Ishikawa (cell line): ENCODE measurements at regions not wholly inside any gene's neighbourhood (a gene's known extent, or its start where the extent isn't known, plus 50 kb on each side); places are given as distances from the start of the nearest gene placed in this dataset.
A peak's percentile ranks its signal among the peaks of the same experiment; 100 is the strongest.

Experiments used
- CEBPB ChIP-seq: IDR thresholded peaks from 2 replicates; pipeline ENCODE4 v1.6.1; 2012
- CREB1 ChIP-seq: IDR thresholded peaks from 2 replicates; pipeline ENCODE4 v1.6.1; 2012; ENCODE audit warnings: low read depth
- EGR1 ChIP-seq: IDR thresholded peaks from 2 replicates; pipeline ENCODE4 v1.6.1; 2012
- EP300 ChIP-seq: IDR thresholded peaks from 2 replicates; pipeline ENCODE4 v1.6.1; 2012; ENCODE audit warnings: borderline replicate concordance
- FOXM1 ChIP-seq: IDR thresholded peaks from 2 replicates; pipeline ENCODE4 v1.6.1; 2012; ENCODE audit warnings: low read depth, borderline replicate concordance
- NFIC ChIP-seq: IDR thresholded peaks from 2 replicates; pipeline ENCODE4 v1.6.1; 2012
- RAD21 ChIP-seq: IDR thresholded peaks from 2 replicates; pipeline ENCODE4 v1.6.1; 2012; ENCODE audit warnings: low read depth
- TAF1 ChIP-seq: IDR thresholded peaks from 2 replicates; pipeline ENCODE4 v1.6.1; 2012; ENCODE audit warnings: low read depth, mild to moderate bottlenecking
- TCF12 ChIP-seq: IDR thresholded peaks from 2 replicates; pipeline ENCODE4 v1.6.1; 2012; ENCODE audit warnings: low read depth
- TEAD4 ChIP-seq: IDR thresholded peaks from 2 replicates; pipeline ENCODE4 v1.6.1; 2012
- YY1 ChIP-seq: IDR thresholded peaks from 2 replicates; pipeline ENCODE4 v1.6.1; 2012; ENCODE audit warnings: low read depth
- ZBTB7A ChIP-seq: IDR thresholded peaks from 2 replicates; pipeline ENCODE4 v1.6.1; 2012; ENCODE audit warnings: low read depth
- TF ChIP-seq, protein P1 (sequence below): IDR thresholded peaks from 2 replicates; pipeline ENCODE4 v1.6.1; 2012
- TF ChIP-seq, protein P2 (sequence below): IDR thresholded peaks from 2 replicates; pipeline ENCODE4 v1.6.1; 2012; ENCODE audit warnings: low read depth, mild to moderate bottlenecking
- TF ChIP-seq, protein P3 (sequence below): IDR thresholded peaks from 2 replicates; pipeline ENCODE4 v1.6.1; 2012

DNA sequence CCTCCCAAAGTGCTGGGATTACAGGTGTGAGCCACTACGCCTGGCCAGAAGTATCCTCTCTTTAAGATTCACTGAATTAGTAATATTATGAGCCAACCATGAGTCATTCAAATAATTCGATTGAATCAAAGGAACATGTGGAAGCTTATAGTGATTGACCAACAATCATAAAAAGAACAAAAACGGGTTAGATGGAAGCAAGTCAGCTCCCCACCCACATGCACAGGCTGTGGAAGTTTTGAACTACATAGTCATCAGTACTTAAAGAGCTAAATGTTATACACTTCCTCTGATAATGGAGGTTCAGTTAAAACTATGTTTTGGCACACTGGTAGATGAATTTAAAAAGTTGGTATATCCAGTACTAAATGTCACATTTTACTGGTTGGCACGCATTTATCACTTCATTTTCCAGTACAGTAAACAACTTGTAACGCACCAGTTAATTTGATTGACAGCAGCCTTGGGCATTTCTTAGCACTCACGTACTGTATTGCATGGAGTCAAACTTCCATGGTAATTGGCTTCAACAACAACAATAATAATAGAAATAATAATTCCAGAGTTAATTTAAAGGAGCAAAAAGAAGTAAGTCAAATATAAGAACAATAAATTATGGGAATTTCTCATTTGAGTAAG, 1107.3 kb upstream of the MAP3K7 start:
- TF ChIP-seq CEBPB (no peak), CREB1 (no peak), EGR1 (no peak), RAD21 (no peak), TEAD4 (no peak), FOXM1 (peak; percentile 36; the same call in 1 of the 2 replicates)
- TF ChIP-seq, protein P1, sequence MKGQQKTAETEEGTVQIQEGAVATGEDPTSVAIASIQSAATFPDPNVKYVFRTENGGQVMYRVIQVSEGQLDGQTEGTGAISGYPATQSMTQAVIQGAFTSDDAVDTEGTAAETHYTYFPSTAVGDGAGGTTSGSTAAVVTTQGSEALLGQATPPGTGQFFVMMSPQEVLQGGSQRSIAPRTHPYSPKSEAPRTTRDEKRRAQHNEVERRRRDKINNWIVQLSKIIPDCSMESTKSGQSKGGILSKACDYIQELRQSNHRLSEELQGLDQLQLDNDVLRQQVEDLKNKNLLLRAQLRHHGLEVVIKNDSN, result no peak
- TF ChIP-seq, protein P2, sequence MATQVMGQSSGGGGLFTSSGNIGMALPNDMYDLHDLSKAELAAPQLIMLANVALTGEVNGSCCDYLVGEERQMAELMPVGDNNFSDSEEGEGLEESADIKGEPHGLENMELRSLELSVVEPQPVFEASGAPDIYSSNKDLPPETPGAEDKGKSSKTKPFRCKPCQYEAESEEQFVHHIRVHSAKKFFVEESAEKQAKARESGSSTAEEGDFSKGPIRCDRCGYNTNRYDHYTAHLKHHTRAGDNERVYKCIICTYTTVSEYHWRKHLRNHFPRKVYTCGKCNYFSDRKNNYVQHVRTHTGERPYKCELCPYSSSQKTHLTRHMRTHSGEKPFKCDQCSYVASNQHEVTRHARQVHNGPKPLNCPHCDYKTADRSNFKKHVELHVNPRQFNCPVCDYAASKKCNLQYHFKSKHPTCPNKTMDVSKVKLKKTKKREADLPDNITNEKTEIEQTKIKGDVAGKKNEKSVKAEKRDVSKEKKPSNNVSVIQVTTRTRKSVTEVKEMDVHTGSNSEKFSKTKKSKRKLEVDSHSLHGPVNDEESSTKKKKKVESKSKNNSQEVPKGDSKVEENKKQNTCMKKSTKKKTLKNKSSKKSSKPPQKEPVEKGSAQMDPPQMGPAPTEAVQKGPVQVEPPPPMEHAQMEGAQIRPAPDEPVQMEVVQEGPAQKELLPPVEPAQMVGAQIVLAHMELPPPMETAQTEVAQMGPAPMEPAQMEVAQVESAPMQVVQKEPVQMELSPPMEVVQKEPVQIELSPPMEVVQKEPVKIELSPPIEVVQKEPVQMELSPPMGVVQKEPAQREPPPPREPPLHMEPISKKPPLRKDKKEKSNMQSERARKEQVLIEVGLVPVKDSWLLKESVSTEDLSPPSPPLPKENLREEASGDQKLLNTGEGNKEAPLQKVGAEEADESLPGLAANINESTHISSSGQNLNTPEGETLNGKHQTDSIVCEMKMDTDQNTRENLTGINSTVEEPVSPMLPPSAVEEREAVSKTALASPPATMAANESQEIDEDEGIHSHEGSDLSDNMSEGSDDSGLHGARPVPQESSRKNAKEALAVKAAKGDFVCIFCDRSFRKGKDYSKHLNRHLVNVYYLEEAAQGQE, result no peak

DNA sequence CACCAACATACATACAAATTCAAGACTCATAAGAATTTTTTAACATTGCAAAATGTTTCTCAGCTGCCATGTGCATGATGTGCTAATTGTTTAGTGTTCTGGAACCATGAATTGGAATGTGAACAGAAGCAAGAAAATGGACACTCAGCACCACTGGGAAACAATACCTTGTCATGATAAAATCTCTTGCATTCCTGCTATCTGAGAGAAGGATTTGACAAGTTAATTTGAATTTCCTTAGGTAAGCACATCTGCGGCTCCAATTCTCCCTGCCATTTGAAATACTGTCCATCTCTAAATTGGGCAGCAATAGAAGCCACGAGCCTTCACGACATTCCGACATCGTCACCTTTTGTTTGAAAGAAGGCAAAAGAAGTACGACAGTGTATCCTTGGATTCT, 1104.6 kb upstream of the MAP3K7 start:
- peak; percentile 5; the same call in 1 of the 2 replicates for TF ChIP-seq EP300
- TF ChIP-seq TEAD4, result peak; percentile 66
- no peak for TF ChIP-seq YY1
- no peak for TF ChIP-seq TCF12
- TF ChIP-seq, protein P2, result no peak
- peak; percentile 60 for TF ChIP-seq CEBPB

DNA sequence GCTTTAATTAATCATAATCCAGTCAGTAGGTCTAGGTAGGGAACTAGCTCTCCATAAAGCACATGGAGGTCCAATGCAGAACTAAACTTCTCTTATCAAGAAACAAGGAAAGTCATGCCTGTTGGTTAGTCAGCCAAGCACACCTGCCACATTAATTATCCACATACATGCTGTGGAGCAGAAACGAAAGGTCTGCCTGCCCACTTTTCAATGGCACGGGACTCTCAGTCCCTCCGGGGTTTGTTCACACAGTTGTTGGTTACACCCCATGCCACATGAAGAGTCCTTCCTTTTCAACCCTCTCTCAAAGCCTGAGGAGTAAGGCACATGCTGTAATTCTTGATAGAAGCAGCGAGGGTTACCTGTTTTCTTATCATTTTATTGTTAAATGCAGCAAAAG, 1096.4 kb upstream of the MAP3K7 start:
- TF ChIP-seq NFIC, result no peak

DNA sequence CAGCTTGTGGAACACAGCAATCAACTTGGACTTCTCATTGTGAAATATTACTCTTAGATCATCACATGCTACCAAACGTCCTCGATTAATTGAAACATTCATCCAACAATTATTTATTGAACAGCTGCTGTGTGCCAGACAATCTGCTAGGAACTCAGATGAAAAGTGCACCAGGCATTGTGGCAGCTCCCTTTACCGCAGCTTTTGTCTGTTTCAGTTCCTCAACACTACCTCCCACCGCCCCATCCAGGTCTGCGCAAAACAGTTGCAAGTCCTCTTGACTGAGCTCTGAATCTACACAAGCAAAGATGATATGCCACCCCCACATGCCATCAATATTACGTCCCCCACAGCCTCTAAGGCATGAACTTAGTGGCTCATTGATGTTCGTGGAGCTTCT, 1094.4 kb upstream of the MAP3K7 start:
- TF ChIP-seq TEAD4 (no peak), FOXM1 (no peak), TCF12 (no peak), NFIC (no peak), EGR1 (no peak), RAD21 (no peak), CEBPB (no peak), EP300 (no peak), YY1 (no peak), CREB1 (no peak), TAF1 (no peak), ZBTB7A (no peak)
- TF ChIP-seq, protein P1, result no peak
- TF ChIP-seq, protein P3, sequence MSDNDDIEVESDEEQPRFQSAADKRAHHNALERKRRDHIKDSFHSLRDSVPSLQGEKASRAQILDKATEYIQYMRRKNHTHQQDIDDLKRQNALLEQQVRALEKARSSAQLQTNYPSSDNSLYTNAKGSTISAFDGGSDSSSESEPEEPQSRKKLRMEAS, result no peak
- TF ChIP-seq, protein P2, result no peak

DNA sequence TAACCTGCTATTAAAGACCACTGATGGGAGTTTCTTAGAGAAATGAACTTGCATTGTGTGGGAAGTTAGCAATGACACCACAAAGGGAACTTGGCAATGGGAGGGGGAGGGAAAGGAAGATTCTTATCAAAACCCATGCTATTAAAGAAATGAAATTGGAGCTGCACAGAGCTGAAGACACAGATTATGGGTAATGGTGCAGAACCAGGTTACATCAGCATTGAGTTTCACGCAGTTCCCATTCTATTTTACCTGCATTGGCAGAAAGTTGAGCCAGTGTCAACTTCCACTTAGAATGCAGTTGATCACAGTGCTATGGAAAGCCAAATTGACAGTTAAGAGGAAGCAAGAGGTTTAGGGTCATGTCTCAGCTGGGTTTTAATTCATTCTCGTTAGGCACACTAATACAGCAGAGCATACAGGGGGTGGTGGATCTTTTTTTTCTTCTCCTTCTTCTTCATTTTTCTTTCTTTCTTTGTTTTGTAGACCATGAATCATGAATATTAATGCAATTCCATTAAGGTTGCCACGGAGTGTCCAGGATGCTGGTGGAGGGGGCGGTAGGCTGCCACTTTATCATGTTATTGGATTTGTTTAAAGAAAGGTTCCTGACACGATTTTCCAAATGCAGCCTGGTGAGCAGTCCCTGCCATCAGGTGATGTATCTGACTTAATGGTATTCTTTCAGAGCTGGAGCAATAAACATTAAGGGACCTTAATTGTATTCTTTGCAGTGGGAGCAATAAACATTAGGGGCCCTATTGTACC, 1092.0 kb upstream of the MAP3K7 start:
- no peak for TF ChIP-seq TCF12
- TF ChIP-seq CEBPB, result no peak
- TF ChIP-seq CREB1, result no peak
- no peak for TF ChIP-seq NFIC
- TF ChIP-seq, protein P2, result no peak
- TF ChIP-seq EGR1, result no peak
- TF ChIP-seq, protein P3, result no peak
- no peak for TF ChIP-seq RAD21
- no peak for TF ChIP-seq FOXM1
- TF ChIP-seq YY1, result no peak
- no peak for TF ChIP-seq ZBTB7A
